NCI-H345 treated with DMSO at 0.1 percent for 48 hours (cell line): ENCODE measurements at regions not wholly inside any gene's neighbourhood (a gene's known extent, or its start where the extent isn't known, plus 50 kb on each side); places are given as distances from the start of the nearest gene placed in this dataset.

Source experiments
- DNase-seq: peaks from one replicate; lab custom pipeline; 2025; ENCODE audit not compliant: unreplicated experiment; lab: John Stamatoyannopoulos, UW

DNA sequence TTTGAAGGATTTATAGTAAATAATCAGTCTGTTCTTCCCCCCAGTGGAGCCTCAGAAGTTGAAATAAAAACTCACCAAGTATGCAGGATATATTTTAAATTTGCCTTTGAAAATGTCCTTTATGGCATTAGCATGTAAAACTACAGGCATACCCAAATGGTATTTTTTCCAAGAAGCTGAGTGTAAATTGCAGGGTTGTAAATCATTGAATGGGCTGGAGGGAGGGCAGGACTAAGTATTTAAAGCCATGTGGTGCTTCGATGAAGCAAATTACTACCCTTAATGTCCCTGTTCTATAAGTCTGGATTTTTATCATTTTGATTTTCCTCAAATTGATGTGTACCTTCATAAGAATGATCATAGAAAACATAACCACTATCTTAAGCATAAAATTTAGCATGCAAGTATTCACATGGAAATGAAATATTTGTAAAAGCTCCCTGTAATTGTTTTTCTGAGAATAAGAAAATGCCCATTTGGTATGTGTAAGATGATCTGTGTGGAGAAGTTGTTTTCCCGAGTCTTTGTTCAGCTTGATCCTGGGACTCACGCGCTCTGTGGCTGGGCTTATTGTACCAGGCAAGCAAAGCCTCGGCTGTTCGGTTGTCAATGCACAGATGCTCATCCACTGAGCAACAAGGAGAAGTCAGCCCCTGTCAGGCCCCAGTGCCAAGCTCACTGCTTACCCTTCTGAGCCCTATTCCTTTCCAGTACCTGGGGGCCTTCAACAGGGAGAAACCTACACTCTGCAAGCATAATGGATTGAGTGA lies 66.7 kb downstream of the CD164 start:
- DNase-seq: no peak

DNA sequence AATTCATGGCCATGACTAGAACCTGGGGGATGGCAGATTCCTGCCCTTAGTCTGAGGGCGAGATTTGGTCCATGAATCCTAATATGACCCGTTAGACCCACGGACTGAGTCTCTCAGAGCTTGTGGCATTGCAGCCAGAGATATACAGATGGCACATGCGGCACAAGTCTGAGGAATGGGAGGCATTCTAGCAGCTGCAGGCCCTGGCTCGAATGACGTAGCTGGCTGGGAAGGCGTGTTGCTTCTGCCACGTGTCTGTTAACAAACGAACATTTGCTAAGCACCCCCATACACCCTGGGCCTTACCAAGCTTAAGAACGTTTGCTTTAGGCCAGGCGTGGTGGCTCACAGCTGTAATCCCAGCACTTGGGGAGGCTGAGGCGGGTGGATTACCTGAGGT lies 68.0 kb downstream of the CD164 start:
- DNase-seq: no peak

DNA sequence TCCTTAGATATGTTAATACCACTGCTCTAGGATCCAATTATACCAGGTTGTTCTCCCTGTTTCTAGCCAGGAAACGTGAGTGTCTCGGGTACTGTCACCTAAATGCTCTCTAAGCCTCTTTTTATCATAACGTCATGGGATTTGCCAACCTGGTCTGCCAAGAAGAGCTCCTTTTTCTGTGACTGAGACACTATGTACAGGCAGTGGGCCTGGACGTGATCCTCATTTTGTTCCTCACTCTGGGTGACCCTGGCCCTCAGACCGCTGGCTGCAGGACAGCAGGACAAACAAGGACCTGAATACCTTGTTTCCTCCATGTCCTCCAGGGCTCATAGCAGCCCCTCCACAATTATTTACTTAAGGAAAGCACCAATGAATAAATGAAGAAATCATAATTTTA lies 69.1 kb downstream of the CD164 start:
- no peak for DNase-seq

DNA sequence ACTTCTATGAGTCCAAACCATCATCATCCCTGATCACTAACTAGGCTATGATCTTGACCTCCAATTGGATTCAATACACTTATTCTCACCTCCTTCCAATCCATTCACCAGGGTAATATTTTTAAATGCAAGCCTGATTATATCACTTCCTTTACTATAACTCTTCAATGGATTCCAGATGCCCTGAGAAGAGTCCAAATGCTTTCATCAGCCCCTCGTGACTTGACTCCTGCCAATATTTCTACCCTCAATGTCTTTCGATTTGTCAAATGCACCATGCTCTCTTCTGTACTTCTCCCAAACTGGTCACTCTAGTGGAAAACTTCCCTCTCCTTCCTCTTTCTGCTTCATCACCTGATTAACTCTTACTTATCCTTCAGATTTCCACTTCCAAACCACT lies 70.8 kb downstream of the CD164 start:
- no peak for DNase-seq

DNA sequence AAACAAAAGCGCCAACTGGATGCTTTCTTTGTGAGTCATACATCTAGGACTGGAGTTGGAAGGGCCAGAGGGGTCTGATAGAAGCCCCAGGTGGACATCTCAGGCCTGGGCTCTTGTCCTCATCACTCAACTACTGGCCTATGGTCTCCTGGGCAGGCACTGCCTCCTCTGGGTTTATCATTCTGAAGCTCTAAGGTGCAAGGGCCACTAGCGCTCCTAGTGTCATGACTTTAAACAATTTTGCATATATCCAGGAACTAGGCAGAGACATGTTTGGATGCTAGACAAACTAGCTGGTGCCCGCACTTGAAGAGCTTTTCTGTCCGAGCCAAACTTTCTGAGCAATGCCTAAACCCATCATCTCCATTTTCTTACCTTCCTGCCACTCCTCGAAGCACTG lies 72.3 kb downstream of the CD164 start:
- DNase-seq: no peak

DNA sequence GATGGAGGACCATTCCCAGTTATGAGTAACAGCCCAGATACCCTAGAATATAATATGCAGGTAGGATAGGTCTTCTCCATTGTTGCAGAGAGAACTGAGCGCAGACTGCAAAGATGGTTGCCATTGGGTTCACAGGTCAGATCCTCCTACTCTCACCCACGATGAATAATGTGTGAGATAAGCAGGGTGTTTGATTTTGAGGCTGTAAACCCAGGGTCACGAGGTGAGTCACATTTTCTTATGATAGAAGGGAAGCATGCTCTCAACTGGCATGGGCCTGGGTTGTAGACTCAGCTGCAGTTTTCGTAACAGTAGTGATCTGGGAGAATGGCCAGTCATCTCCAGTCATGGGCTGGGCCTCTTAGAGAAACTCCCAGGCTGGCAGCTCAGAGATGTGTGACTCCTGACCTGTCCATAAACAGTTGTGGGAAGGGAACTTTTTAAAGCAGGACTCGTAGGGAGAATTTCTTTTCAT lies 74.2 kb downstream of the CD164 start:
- DNase-seq: no peak

DNA sequence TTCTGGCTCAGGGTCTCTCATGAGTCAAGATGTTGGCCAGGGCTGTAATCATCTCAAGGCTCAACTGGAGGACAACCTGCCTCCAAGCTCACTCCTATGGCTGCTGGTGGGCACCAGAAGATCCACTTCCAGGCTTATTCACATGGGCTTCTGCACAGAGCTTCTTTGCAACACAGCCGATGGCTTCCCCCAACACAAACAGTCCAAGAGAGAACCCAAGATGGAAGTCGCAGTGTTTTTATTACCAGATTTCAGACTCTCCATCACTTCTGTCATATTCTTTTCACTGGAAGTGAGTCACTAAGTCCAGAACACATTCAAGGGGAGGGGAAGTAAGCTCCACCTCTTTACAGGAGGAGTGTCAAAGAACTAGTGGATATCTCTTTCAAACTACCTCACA lies 75.5 kb downstream of the CD164 start:
- DNase-seq: no peak

DNA sequence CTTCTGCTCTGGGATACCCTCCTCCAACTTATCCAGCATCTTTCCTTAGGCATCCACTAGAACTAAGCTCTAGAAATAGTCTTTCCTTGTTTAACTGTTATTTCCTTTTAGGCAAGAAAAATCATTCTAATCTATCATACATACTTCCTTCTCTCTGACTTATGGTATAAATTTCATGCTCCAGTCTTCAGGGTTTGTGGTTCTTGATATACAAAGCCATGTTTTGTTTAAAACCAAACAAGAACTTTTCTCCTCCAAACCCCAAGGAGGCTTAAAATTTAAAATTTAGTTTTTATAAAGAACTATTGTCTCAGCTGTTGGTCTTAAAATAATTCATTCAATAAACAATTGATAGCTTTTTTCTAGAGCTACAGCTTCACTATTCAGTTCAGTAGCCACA lies 77.2 kb downstream of the CD164 start:
- no peak for DNase-seq

DNA sequence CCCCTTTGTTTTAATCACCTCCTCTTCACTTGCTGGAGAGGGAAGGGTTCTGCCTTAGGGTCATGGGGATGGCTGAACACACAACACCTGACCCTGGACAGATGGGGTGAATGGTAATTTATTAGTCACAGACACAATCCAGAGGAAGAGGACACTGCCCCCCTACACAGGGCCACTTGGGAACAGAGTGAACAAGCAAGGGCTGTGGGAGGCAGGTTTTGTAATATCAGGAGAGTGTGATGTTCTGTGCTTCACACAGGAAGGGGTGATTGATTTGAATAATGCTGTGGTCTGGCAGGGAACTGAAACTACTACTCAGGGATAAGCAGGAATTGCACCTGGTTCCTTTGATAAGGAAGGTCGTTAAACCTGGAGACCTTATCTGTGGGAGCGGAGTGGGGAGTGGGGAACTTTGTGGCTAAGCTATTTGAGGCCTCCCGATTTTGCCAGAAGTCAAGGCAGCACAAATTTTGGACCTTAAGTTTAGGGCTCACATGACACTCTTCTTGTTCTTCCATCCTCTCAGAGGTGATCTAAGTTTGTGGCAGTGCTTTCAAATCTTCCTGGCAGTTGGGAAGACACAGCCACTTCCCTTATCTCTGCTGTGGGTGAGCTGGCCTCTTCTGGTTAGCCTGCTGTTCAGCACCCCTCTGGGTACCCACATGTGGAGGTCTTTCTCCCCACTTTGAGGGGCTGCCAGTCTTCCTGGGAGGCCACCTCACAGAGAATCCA lies 77.8 kb downstream of the CD164 start:
- no peak for DNase-seq

DNA sequence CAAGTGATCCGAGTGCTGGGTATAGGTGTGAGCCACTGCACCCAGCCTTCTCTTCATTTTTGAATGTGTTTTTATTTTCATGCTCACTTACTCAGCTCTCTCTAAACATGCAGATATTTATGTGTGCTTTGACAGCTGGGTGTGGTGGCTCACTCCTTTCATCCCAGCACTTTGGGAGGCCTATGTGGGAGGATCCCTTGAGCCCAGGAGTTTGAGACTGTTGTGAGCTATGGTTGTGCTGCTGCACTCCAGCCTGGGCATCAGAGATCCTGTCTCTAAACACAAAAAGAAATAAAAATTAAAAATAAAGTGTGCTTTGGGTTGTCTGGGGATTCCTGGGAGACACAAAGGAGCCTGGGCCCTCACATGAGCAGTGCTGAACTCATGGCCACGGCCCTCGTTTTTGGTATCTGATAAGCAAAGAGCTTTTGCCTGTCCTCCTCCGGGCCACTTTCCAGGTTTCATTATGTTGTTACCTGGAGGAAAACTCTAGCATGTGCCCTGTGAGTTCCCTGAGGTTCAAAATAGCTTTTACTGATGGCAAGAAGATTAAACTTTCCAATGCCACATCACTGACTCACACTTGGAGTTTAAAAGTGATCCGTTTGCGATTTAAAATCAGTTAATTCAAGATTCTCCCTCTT lies 78.5 kb downstream of the CD164 start:
- no peak for DNase-seq

DNA sequence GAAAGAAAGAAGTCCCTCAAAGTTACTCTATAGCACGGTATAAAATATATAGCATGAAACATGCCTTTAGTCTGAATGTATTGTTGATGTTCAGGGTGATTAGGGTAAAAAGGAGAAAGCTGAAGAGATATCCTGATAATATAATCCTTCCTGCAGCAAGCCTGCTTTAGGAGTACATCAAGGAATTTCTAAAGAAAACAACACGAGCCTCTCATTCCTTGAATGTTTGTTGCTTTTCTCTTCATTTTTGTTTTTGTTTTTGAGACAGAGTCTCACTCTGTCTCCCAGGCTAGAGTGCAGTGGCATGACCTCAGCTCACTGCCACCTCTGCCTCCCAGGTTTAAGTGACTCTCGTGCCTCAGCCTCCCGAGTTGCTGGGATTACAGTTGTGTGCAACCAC lies 79.1 kb downstream of the CD164 start:
- no peak for DNase-seq

DNA sequence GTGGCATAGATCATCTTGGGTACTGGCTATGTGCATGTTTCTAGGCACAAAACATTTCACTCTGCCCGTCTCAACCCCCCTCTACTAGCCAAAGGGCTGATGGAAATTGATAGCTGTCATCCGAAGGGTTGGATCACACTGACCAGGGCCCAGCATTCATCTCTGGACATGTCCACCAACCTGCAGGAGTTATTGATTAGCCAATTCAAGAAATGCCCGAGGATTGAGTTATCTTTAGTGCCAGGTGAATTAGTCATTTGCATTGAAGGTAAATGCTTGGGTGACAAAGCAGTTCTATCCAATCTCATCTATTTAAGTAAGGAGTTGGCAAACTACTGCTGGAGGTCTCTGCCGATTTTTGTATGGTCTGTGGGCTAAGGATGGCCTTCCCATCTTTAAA lies 80.1 kb downstream of the CD164 start:
- no peak for DNase-seq

DNA sequence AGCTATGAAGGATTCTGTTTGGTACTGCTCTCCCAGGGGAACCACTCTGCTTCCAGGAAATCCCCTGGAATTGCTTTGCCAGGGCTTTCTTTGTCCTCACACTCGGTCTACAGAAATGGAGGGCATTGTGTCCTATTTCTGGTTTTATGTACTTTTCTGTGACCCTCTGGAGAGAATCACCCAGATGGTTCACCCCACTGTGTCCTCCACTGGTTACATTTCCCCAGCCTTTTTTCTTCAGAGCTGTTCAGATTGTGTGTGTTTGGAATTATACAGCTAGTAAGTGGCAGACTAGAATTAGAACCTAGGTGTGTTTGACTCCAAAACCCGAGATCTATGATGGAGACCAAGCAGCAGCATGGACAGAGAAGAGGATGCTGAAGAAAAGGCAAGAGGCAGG lies 80.8 kb downstream of the CD164 start:
- no peak for DNase-seq

DNA sequence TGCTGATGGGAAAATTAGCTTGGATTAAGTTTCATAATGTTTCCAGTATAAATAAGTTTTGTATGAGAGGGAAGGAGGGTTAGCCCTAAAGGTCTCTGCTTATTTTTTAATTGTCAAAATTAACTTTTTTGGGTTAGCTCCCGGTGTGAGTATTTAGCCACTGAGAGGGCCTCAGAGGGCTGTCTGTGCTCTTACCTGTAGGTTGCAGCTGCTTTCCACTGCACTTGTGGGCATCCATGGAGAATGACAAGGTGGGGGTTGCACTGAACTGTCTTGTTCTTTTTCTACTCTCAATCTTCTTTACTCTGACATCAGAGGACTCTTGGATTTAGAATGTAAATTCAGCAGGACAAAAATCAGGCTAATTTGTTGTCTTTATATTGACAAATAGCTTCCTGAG lies 81.4 kb downstream of the CD164 start:
- no peak for DNase-seq

DNA sequence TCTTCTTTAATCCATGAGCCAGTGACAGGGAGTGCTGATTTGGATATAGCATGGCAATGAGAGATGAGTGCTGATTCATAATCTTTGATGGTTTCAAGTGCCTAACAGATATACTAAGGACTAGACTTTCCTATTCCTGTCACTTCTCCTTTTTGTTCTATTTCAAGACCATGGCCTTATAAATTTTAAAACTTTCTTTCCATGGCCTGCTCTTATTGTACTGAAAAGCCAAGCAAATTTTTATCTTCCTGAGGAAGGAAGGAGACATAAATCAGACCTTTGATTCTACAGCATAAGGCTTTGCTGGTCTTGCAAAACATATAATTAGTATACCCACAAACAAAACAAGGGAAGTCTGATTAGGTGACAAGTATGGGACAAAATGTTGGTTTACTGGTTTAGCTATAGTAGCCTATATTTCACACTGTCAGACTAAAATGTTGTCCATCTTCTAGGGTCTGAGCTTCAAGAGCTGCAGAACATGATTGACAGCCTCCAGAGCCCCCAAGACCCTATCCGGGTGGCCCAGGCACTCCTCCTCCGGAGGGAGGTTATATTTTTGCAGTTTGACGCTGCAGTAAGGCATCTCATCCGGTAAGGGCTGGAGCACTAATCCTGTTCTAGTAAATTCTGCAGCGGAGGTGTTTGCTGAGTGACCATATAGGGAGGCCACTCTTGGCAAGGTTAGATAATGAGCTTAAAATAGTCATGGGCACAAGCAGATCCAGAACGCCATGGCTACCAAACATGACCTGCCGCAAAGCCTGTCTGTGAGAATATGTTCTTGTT lies 82.3 kb downstream of the CD164 start:
- DNase-seq: no peak

DNA sequence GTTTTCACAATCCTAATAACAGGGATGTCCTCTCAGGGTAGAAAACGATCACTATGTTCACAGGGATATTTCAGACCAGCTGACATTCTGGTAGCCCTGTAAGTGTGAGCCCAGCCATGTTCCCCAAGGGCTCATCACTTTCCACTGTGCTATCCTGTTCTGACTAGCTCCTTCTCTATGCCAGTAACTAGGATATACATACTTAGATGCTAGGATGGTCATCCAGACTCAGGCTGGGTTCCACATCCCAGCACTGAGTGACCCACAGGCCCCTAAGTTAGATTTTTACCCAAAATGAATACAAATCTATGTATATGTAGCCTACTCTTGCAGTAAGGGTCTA lies 83.0 kb downstream of the CD164 start:
- no peak for DNase-seq

DNA sequence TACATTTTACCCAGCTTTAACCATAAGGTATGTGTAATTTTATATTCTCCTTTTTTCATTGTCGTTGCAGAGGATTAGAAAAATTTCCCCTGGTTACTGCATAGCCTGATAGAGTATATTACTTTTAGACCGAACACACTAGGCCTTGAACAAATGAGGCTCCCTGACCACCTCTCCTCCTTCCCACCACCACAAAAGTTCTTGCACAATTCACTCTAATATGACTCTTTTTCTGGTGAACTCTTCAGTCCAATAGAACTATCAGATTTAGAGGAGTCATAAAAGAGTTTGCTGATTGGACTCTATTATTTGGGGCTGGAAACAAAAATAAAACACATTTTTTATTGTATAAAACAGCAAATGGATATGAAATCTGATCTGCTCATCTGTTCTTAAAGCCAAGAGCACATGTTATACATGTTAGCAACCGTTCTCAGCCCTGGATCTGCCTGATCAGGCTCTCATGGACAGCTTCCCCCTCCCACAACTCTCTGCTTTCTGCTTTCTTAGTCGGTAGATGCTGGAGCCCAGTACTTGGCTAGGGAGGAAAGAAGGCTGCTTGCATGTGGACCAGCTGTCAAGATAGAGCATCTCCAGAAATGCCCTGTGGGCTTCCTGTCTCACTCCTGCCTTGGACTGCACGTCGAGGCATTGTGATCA lies 83.5 kb downstream of the CD164 start:
- DNase-seq: no peak

DNA sequence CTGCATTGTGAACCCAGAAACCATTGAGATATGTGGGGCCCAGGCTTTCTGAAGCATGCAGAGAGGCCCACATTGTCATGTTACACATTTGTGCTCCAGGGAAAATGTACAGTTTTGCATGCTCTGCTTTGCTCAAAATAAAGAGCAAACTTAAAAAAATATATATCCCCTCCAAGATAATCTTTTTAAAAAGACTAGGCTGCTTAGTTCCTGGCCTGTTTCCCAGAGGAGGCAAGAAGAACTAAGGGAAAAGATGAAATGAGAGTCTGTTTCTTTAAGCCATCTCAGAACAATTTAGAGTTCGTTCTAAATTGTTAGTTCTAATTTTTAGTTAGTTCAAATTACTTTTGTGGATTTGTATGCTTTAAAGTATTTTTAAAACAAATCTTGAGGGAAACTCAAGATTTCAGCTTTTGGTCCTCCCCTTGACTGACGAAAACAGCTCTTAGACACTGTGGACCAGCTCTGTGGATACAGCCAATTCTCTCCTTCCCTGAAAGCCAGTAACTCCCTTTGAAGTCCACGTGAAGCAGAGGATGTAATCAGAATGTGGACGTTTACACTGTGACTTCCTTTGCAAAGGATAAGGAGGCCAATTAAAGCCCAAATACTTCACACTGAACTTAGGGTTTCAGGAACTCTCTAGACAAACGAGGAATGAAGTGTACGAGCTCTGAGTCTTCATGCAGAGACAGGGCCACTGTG lies 84.7 kb downstream of the CD164 start:
- DNase-seq: no peak

DNA sequence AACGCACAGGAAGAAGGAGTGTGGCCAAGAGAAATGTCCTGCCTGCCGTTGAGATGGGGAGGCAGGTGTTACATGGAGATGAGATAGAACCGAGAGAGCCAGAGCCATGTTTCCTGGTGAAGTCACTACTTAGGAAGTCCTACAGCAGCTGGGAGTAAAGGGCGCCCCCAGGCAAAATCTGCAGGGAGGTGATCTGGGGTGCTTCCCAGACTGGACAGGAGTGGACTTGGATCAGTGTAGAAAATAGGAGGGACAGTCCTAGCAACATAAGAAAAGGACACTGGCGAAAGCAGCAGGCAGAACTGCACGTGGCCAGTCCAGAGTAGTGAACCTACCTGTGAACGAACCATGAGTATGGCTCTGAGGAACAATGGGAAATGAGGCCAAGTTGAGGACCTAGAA lies 85.3 kb downstream of the CD164 start:
- DNase-seq: peak; percentile 78

DNA sequence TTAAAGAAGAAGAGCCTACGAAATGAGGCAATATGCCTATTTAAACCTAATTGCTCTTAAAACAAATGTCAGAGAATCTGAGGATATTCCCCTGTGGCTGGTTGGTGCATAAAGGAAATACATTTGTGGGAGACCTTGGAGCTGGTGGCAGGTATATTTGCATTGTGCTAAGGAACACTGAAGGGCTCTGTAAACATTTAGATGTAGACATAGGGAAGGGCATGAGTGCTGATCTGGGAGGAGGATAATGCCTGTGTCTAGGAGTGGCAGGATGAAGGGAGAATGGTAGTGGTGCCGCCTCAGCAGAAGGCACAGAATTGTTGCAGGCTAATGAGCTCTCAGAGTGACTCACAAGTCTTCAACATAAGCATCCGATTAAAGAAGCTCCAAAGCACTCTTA lies 85.8 kb downstream of the CD164 start:
- DNase-seq: peak; percentile 84
